HG02571 (cell line): ENCODE measurements at regions not wholly inside any gene's neighbourhood (a gene's known extent, or its start where the extent isn't known, plus 50 kb on each side); places are given as distances from the start of the nearest gene placed in this dataset.

ENCODE experiments used
- ATAC-seq: cut with Tn5 transposase; IDR thresholded peaks from one replicate; pipeline ENCODE4 v1.9.1; 2021; ENCODE audit warnings: mild to moderate bottlenecking, moderate library complexity; ENCODE audit not compliant: unreplicated experiment

GRCh38 chr3:41026394-41027177 lies 172.7 kb upstream of the CTNNB1 start:
- no peak for ATAC-seq

GRCh38 chr3:41029356-41029755 lies 169.9 kb upstream of the CTNNB1 start:
- ATAC-seq: no peak

- ATAC-seq: no peak
These were observed 169.1 kb upstream of the CTNNB1 start for GRCh38 chr3:41030220-41030619.

GRCh38 chr3:41031401-41031800 lies 167.9 kb upstream of the CTNNB1 start:
- ATAC-seq: no peak

GRCh38 chr3:41033956-41034519 lies 165.3 kb upstream of the CTNNB1 start:
- ATAC-seq: no peak

GRCh38 chr3:41035456-41036022 lies 163.8 kb upstream of the CTNNB1 start:
- no peak for ATAC-seq

GRCh38 chr3:41037651-41038334 lies 161.5 kb upstream of the CTNNB1 start:
- ATAC-seq: no peak

- ATAC-seq: no peak
These were observed 159.0 kb upstream of the CTNNB1 start for GRCh38 chr3:41040256-41040655.

- ATAC-seq: no peak
These were observed 157.8 kb upstream of the CTNNB1 start for GRCh38 chr3:41041462-41041861.

GRCh38 chr3:41041899-41042298 lies 157.4 kb upstream of the CTNNB1 start:
- no peak for ATAC-seq

GRCh38 chr3:41044523-41044922 lies 154.8 kb upstream of the CTNNB1 start:
- no peak for ATAC-seq

GRCh38 chr3:41045491-41045890 lies 153.8 kb upstream of the CTNNB1 start:
- ATAC-seq: no peak

- no peak for ATAC-seq
These were observed 149.2 kb upstream of the CTNNB1 start for GRCh38 chr3:41050144-41050543.

- ATAC-seq: no peak
These were observed 146.1 kb upstream of the CTNNB1 start for GRCh38 chr3:41053220-41053619.

GRCh38 chr3:41060106-41060505 lies 139.2 kb upstream of the CTNNB1 start:
- no peak for ATAC-seq

GRCh38 chr3:41064070-41064469 lies 135.2 kb upstream of the CTNNB1 start:
- ATAC-seq: no peak

GRCh38 chr3:41064526-41064925 lies 134.8 kb upstream of the CTNNB1 start:
- ATAC-seq: no peak

GRCh38 chr3:41065340-41065739 lies 134.0 kb upstream of the CTNNB1 start:
- no peak for ATAC-seq

GRCh38 chr3:41073190-41073589 lies 126.1 kb upstream of the CTNNB1 start:
- no peak for ATAC-seq

GRCh38 chr3:41075975-41076374 lies 123.3 kb upstream of the CTNNB1 start:
- ATAC-seq: no peak

- no peak for ATAC-seq
These were observed 122.9 kb upstream of the CTNNB1 start for GRCh38 chr3:41076399-41076798.

- no peak for ATAC-seq
These were observed 119.2 kb upstream of the CTNNB1 start for GRCh38 chr3:41080141-41080540.
